Duodenal mucosa (tissue), 2 donors: ENCODE measurements at regions not wholly inside any gene's neighbourhood (a gene's known extent, or its start where the extent isn't known, plus 50 kb on each side); places are given as distances from the start of the nearest gene placed in this dataset.

Experiments used
- H3K27ac ChIP-seq: one replicate; pipeline ENCODE4 v1.7.0; 2013; ENCODE audit warnings: low read depth, low read length
- H3K27me3 ChIP-seq, 2 donors: one replicate each; pipeline ENCODE4 v1.7.0; 2013; ENCODE audit warnings: low read length in 2 of 2, control low read depth in 1 of 2; ENCODE audit not compliant: insufficient read depth in 2 of 2, control insufficient read depth in 1 of 2
- H3K36me3 ChIP-seq, 2 donors: one replicate each; pipeline ENCODE4 v1.7.0; 2013; ENCODE audit warnings: low read length in 2 of 2, control low read depth in 1 of 2; ENCODE audit not compliant: insufficient read depth in 2 of 2, control insufficient read depth in 1 of 2
- H3K4me1 ChIP-seq, 2 donors: one replicate each; pipeline ENCODE4 v1.7.0; 2013; ENCODE audit warnings: low read length in 2 of 2, control low read depth in 1 of 2; ENCODE audit not compliant: insufficient read depth in 2 of 2, control insufficient read depth in 1 of 2
- H3K4me3 ChIP-seq, 2 donors: one replicate each; pipeline ENCODE4 v1.7.0; 2013; ENCODE audit warnings: low read length in 2 of 2, low read depth in 1 of 2
- H3K9ac ChIP-seq, 2 donors: one replicate each; pipeline ENCODE4 v1.7.0; 2013; ENCODE audit warnings: low read length in 2 of 2, low read depth in 1 of 2
- H3K9me3 ChIP-seq, 2 donors: one replicate each; pipeline ENCODE4 v1.7.0; 2013; ENCODE audit warnings: low read length in 2 of 2, control low read depth in 1 of 2; ENCODE audit not compliant: control insufficient read depth in 1 of 2

GRCh38 chr12:85390266-85390665 is 110.2 kb downstream of the ALX1 start:
- Histone ChIP-seq H3K4me3 (no peak overlapping the region), H3K36me3 (no peaks in the 10 kb centered on the region), H3K27ac (no peak overlapping the region), H3K9ac (no peak overlapping the region), H3K4me1 (no peaks in the 10 kb centered on the region), H3K9me3 (no peaks in the 10 kb centered on the region), H3K27me3 (no peaks in the 10 kb centered on the region)

GRCh38 chr12:85392508-85392907 is 112.5 kb downstream of the ALX1 start:
- Histone ChIP-seq H3K4me1 (no peaks in the 10 kb centered on the region), H3K4me3 (no peak overlapping the region), H3K36me3 (no peaks in the 10 kb centered on the region), H3K27me3 (no peaks in the 10 kb centered on the region), H3K27ac (no peak overlapping the region), H3K9ac (no peak overlapping the region), H3K9me3 (no peaks in the 10 kb centered on the region)

GRCh38 chr12:85393606-85394005 is 113.6 kb downstream of the ALX1 start:
- Histone ChIP-seq H3K9ac (no peak overlapping the region), H3K27ac (no peak overlapping the region), H3K4me1 (no peaks in the 10 kb centered on the region), H3K9me3 (no peaks in the 10 kb centered on the region), H3K36me3 (no peaks in the 10 kb centered on the region), H3K4me3 (no peak overlapping the region), H3K27me3 (no peaks in the 10 kb centered on the region)

- no peak overlapping the region for H3K9ac ChIP-seq
- no peaks in the 10 kb centered on the region for H3K27me3 ChIP-seq
- H3K36me3 ChIP-seq: no peaks in the 10 kb centered on the region
- H3K4me1 ChIP-seq: no peaks in the 10 kb centered on the region
- no peak overlapping the region for H3K27ac ChIP-seq
- no peak overlapping the region for H3K4me3 ChIP-seq
- H3K9me3 ChIP-seq: no peaks in the 10 kb centered on the region
Observed at GRCh38 chr12:85394065-85394464, 114.0 kb downstream of the ALX1 start.

GRCh38 chr12:85394809-85395208 is 114.8 kb downstream of the ALX1 start:
- Histone ChIP-seq H3K36me3 (no peaks in the 10 kb centered on the region), H3K27me3 (no peaks in the 10 kb centered on the region), H3K9ac (no peak overlapping the region), H3K4me1 (no peaks in the 10 kb centered on the region), H3K9me3 (no peaks in the 10 kb centered on the region), H3K27ac (no peak overlapping the region), H3K4me3 (no peak overlapping the region)

- Histone ChIP-seq H3K27me3 (no peaks in the 10 kb centered on the region), H3K4me3 (no peak overlapping the region), H3K4me1 (no peaks in the 10 kb centered on the region), H3K9me3 (no peaks in the 10 kb centered on the region), H3K36me3 (no peaks in the 10 kb centered on the region), H3K27ac (no peak overlapping the region), H3K9ac (no peak overlapping the region)
Observed at GRCh38 chr12:85405262-85405661, 125.2 kb downstream of the ALX1 start.

- no peak overlapping the region for H3K9ac ChIP-seq
- no peaks in the 10 kb centered on the region for H3K27me3 ChIP-seq
- no peaks in the 10 kb centered on the region for H3K9me3 ChIP-seq
- H3K4me3 ChIP-seq: no peak overlapping the region
- no peak overlapping the region for H3K27ac ChIP-seq
- H3K4me1 ChIP-seq: no peaks in the 10 kb centered on the region
- H3K36me3 ChIP-seq: no peaks in the 10 kb centered on the region
Observed at GRCh38 chr12:85405781-85406522, 125.9 kb downstream of the ALX1 start.

GRCh38 chr12:85413266-85413665 is 133.2 kb downstream of the ALX1 start:
- H3K36me3 ChIP-seq: no peaks in the 10 kb centered on the region
- no peaks in the 10 kb centered on the region for H3K4me1 ChIP-seq
- H3K9me3 ChIP-seq: no peaks in the 10 kb centered on the region
- no peaks in the 10 kb centered on the region for H3K27me3 ChIP-seq
- H3K4me3 ChIP-seq: no peak overlapping the region
- H3K27ac ChIP-seq: no peak overlapping the region
- no peak overlapping the region for H3K9ac ChIP-seq

GRCh38 chr12:85422762-85423161 is 142.7 kb downstream of the ALX1 start:
- no peak overlapping the region for H3K27ac ChIP-seq
- H3K36me3 ChIP-seq: no peaks in the 10 kb centered on the region
- H3K9ac ChIP-seq: no peak overlapping the region
- H3K4me3 ChIP-seq: no peak overlapping the region
- H3K27me3 ChIP-seq: no peaks in the 10 kb centered on the region
- peaks cover 3 to 11% of the 10 kb centered on the region in 2 donors for H3K4me1 ChIP-seq
- H3K9me3 ChIP-seq: no peaks in the 10 kb centered on the region

- H3K9ac ChIP-seq: no peak overlapping the region
- H3K27ac ChIP-seq: no peak overlapping the region
- H3K4me1 ChIP-seq: peaks cover 3 to 8% of the 10 kb centered on the region in 2 donors
- no peaks in the 10 kb centered on the region for H3K27me3 ChIP-seq
- H3K4me3 ChIP-seq: no peak overlapping the region
- H3K36me3 ChIP-seq: no peaks in the 10 kb centered on the region
- H3K9me3 ChIP-seq: no peaks in the 10 kb centered on the region
Observed at GRCh38 chr12:85423947-85424346, 143.9 kb downstream of the ALX1 start.
